WTC11 (cell line): ENCODE measurements at regions not wholly inside any gene's neighbourhood (a gene's known extent, or its start where the extent isn't known, plus 50 kb on each side); places are given as distances from the start of the nearest gene placed in this dataset.

Experiments
- ATAC-seq: fragments of 200-7000 bp; cut with Tn5 transposase; 2 replicates; pipeline ENCODE4 v1.10.0; 2021; ENCODE audit warnings: mild to moderate bottlenecking, moderate library complexity
- CTCF ChIA-PET: fragments of 300-600 bp; sonication (Branson Sonifier 250); formaldehyde crosslinking; loops from one replicate; lab custom pipeline; 2021; ENCODE audit warnings: antibody characterized with exemption; lab: Charles Lee
- POLR2A ChIA-PET: fragments of 350-600 bp; sonication (Branson Sonifier 250); formaldehyde crosslinking; loops from one replicate; lab custom pipeline; 2021; ENCODE audit warnings: antibody characterized with exemption; lab: Charles Lee
- DNase-seq: peaks from one replicate; pipeline ENCODE4 v3.0.0; 2021; ENCODE audit warnings: low spot score
- H3K27ac Mint-ChIP-seq: 2 replicates; pipeline ENCODE4 v1.8.0; 2021; ENCODE audit warnings: mixed read lengths
- H3K27me3 Mint-ChIP-seq: 2 replicates; pipeline ENCODE4 v1.8.0; 2021; ENCODE audit warnings: low read depth, mild to moderate bottlenecking, moderate library complexity, mixed read lengths
- H3K36me3 Mint-ChIP-seq: 2 replicates; pipeline ENCODE4 v1.8.0; 2021; ENCODE audit warnings: mixed read lengths
- H3K4me1 Mint-ChIP-seq: 2 replicates; pipeline ENCODE4 v1.8.0; 2022; ENCODE audit warnings: mixed read lengths
- H3K4me3 Mint-ChIP-seq: 2 replicates; pipeline ENCODE4 v1.8.0; 2021; ENCODE audit warnings: mild to moderate bottlenecking, moderate library complexity, mixed read lengths
- H3K9me3 Mint-ChIP-seq: 2 replicates; pipeline ENCODE4 v1.8.0; 2021; ENCODE audit warnings: mixed read lengths
- E2F1 ChIP-seq: sonication (generic); formaldehyde crosslinking; IDR thresholded peaks from 2 replicates; pipeline ENCODE4 v1.8.0; 2022; ENCODE audit warnings: mild to moderate bottlenecking, missing genetic modification reagents
- EMX1 ChIP-seq: fragments of 250-450 bp; sonication (Bioruptor Pico); IDR thresholded peaks from 2 replicates; pipeline ENCODE4 v1.8.0; 2021; ENCODE audit warnings: mild to moderate bottlenecking
- ETV6 ChIP-seq: sonication (generic); formaldehyde crosslinking; IDR thresholded peaks from 2 replicates; pipeline ENCODE4 v1.8.1; 2022; ENCODE audit warnings: mild to moderate bottlenecking, missing genetic modification reagents
- GRHL2 ChIP-seq: fragments of 250-450 bp; sonication (Bioruptor Pico); IDR thresholded peaks from 2 replicates; pipeline ENCODE4 v1.8.0; 2022; ENCODE audit warnings: mild to moderate bottlenecking, moderate library complexity; ENCODE audit not compliant: insufficient replicate concordance, severe bottlenecking
- HMGA2 ChIP-seq: fragments of 250-450 bp; sonication (Bioruptor Pico); IDR thresholded peaks from 2 replicates; pipeline ENCODE4 v1.4.0; 2021; ENCODE audit warnings: mild to moderate bottlenecking, moderate library complexity
- NR3C1 ChIP-seq: sonication (generic); formaldehyde crosslinking; conservative IDR thresholded peaks from 2 replicates; pipeline ENCODE4 v1.8.1; 2023; ENCODE audit warnings: low read depth, mild to moderate bottlenecking, missing genetic modification reagents
- SMAD4 ChIP-seq: sonication (generic); formaldehyde crosslinking; IDR thresholded peaks from 2 replicates; pipeline ENCODE4 v1.8.0; 2022; ENCODE audit warnings: mild to moderate bottlenecking, missing genetic modification reagents
- STAT6 ChIP-seq: sonication (generic); formaldehyde crosslinking; conservative IDR thresholded peaks from 2 replicates; pipeline ENCODE4 v1.8.1; 2023; ENCODE audit warnings: mild to moderate bottlenecking, low read depth, missing genetic modification reagents, moderate library complexity
- TP53 ChIP-seq: sonication (generic); formaldehyde crosslinking; IDR thresholded peaks from 2 replicates; pipeline ENCODE4 v1.8.1; 2023; ENCODE audit warnings: mild to moderate bottlenecking, missing genetic modification reagents
- USF1 ChIP-seq: sonication (generic); formaldehyde crosslinking; IDR thresholded peaks from 2 replicates; pipeline ENCODE4 v1.8.0; 2022; ENCODE audit warnings: mild to moderate bottlenecking, missing genetic modification reagents
- ZBTB21 ChIP-seq: sonication (generic); formaldehyde crosslinking; IDR thresholded peaks from 2 replicates; pipeline ENCODE4 v1.8.1; 2023; ENCODE audit warnings: mild to moderate bottlenecking, missing genetic modification reagents, borderline replicate concordance
- ZNF263 ChIP-seq: sonication (generic); formaldehyde crosslinking; IDR thresholded peaks from 2 replicates; pipeline ENCODE4 v1.8.1; 2022; ENCODE audit warnings: low read depth, mild to moderate bottlenecking, moderate library complexity, missing genetic modification reagents
- ZNF532 ChIP-seq: fragments of 250-450 bp; sonication (Bioruptor Pico); IDR thresholded peaks from 2 replicates; pipeline ENCODE4 v1.9.0; 2021; ENCODE audit warnings: mild to moderate bottlenecking, borderline replicate concordance
- ZSCAN18 ChIP-seq: fragments of 250-450 bp; sonication (Bioruptor Pico); IDR thresholded peaks from 2 replicates; pipeline ENCODE4 v2.1.2; 2022; ENCODE audit warnings: mild to moderate bottlenecking, moderate library complexity
- TF ChIP-seq, protein P1 (sequence below): sonication (generic); formaldehyde crosslinking; IDR thresholded peaks from 2 replicates; pipeline ENCODE4 v1.8.0; 2023; ENCODE audit warnings: missing genetic modification reagents, mild to moderate bottlenecking, borderline replicate concordance
- TF ChIP-seq, protein P2 (sequence below): sonication (generic); formaldehyde crosslinking; IDR thresholded peaks from 2 replicates; pipeline ENCODE4 v1.8.1; 2023; ENCODE audit warnings: mild to moderate bottlenecking, missing genetic modification reagents
- TF ChIP-seq, protein P3 (sequence below): sonication (generic); formaldehyde crosslinking; conservative IDR thresholded peaks from 2 replicates; pipeline ENCODE4 v1.8.1; 2022; ENCODE audit warnings: mild to moderate bottlenecking, missing genetic modification reagents
- TF ChIP-seq, protein P4 (sequence below): sonication (generic); formaldehyde crosslinking; IDR thresholded peaks from 2 replicates; pipeline ENCODE4 v1.8.1; 2022; ENCODE audit warnings: low read depth, missing genetic modification reagents, borderline replicate concordance

- POLR2A ChIA-PET, result no interaction called here
- Mint-ChIP-seq H3K27ac (no peak overlapping the region), H3K27me3 (no peaks in the 10 kb centered on the region), H3K9me3 (no peaks in the 10 kb centered on the region), H3K4me1 (peaks cover 11% of the 10 kb centered on the region), H3K36me3 (no peaks in the 10 kb centered on the region), H3K4me3 (no peak overlapping the region)
- ATAC-seq (no peak), DNase-seq (no peak)
- CTCF ChIA-PET, result no interaction called here
- TF ChIP-seq ETV6 (CRISPR knock-in tag) (no peak), TP53 (CRISPR knock-in tag) (no peak), ZSCAN18 (CRISPR knock-in tag) (no peak), ZBTB21 (CRISPR knock-in tag) (no peak), GRHL2 (no peak), ZNF532 (CRISPR knock-in tag) (no peak), NR3C1 (CRISPR knock-in tag) (no peak), SMAD4 (CRISPR knock-in tag) (no peak), EMX1 (CRISPR knock-in tag) (no peak), USF1 (CRISPR knock-in tag) (no peak), HMGA2 (CRISPR knock-in tag) (no peak), STAT6 (CRISPR knock-in tag) (no peak), ZNF263 (CRISPR knock-in tag) (no peak), E2F1 (no peak)
- TF ChIP-seq, protein P1, sequence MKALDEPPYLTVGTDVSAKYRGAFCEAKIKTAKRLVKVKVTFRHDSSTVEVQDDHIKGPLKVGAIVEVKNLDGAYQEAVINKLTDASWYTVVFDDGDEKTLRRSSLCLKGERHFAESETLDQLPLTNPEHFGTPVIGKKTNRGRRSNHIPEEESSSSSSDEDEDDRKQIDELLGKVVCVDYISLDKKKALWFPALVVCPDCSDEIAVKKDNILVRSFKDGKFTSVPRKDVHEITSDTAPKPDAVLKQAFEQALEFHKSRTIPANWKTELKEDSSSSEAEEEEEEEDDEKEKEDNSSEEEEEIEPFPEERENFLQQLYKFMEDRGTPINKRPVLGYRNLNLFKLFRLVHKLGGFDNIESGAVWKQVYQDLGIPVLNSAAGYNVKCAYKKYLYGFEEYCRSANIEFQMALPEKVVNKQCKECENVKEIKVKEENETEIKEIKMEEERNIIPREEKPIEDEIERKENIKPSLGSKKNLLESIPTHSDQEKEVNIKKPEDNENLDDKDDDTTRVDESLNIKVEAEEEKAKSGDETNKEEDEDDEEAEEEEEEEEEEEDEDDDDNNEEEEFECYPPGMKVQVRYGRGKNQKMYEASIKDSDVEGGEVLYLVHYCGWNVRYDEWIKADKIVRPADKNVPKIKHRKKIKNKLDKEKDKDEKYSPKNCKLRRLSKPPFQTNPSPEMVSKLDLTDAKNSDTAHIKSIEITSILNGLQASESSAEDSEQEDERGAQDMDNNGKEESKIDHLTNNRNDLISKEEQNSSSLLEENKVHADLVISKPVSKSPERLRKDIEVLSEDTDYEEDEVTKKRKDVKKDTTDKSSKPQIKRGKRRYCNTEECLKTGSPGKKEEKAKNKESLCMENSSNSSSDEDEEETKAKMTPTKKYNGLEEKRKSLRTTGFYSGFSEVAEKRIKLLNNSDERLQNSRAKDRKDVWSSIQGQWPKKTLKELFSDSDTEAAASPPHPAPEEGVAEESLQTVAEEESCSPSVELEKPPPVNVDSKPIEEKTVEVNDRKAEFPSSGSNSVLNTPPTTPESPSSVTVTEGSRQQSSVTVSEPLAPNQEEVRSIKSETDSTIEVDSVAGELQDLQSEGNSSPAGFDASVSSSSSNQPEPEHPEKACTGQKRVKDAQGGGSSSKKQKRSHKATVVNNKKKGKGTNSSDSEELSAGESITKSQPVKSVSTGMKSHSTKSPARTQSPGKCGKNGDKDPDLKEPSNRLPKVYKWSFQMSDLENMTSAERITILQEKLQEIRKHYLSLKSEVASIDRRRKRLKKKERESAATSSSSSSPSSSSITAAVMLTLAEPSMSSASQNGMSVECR, result no peak
- TF ChIP-seq, protein P2, sequence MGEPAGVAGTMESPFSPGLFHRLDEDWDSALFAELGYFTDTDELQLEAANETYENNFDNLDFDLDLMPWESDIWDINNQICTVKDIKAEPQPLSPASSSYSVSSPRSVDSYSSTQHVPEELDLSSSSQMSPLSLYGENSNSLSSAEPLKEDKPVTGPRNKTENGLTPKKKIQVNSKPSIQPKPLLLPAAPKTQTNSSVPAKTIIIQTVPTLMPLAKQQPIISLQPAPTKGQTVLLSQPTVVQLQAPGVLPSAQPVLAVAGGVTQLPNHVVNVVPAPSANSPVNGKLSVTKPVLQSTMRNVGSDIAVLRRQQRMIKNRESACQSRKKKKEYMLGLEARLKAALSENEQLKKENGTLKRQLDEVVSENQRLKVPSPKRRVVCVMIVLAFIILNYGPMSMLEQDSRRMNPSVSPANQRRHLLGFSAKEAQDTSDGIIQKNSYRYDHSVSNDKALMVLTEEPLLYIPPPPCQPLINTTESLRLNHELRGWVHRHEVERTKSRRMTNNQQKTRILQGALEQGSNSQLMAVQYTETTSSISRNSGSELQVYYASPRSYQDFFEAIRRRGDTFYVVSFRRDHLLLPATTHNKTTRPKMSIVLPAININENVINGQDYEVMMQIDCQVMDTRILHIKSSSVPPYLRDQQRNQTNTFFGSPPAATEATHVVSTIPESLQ (CRISPR knock-in tag), result no peak
- TF ChIP-seq, protein P3, sequence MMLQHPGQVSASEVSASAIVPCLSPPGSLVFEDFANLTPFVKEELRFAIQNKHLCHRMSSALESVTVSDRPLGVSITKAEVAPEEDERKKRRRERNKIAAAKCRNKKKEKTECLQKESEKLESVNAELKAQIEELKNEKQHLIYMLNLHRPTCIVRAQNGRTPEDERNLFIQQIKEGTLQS (CRISPR knock-in tag), result no peak
- TF ChIP-seq, protein P4, sequence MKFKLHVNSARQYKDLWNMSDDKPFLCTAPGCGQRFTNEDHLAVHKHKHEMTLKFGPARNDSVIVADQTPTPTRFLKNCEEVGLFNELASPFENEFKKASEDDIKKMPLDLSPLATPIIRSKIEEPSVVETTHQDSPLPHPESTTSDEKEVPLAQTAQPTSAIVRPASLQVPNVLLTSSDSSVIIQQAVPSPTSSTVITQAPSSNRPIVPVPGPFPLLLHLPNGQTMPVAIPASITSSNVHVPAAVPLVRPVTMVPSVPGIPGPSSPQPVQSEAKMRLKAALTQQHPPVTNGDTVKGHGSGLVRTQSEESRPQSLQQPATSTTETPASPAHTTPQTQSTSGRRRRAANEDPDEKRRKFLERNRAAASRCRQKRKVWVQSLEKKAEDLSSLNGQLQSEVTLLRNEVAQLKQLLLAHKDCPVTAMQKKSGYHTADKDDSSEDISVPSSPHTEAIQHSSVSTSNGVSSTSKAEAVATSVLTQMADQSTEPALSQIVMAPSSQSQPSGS (CRISPR knock-in tag), result no peak
Observed at GRCh38 chr2:60249879-60250278, 303.6 kb downstream of the BCL11A start.
